ENCODE measurements at regions not wholly inside any gene's neighbourhood (a gene's known extent, or its start where the extent isn't known, plus 50 kb on each side); places are given as distances from the start of the nearest gene placed in this dataset.

- TF ChIP-seq ZFP30 (CRISPR knock-in tag; IDR thresholded peaks at IDR 0.05) (no peak), GLIS3 (CRISPR knock-in tag; IDR thresholded peaks at IDR 0.05) (no peak), ARNTL (CRISPR knock-in tag; IDR thresholded peaks at IDR 0.05; ENCODE audit: borderline replicate concordance, low read depth) (no peak)
These were observed 78.3 kb upstream of the RGMA start for GRCh38 chr15:93167291-93167690.
